ENCODE measurements at regions not wholly inside any gene's neighbourhood (a gene's known extent, or its start where the extent isn't known, plus 50 kb on each side); places are given as distances from the start of the nearest gene placed in this dataset.

- H3K4me2 ChIP-seq: no peak overlapping the region
- DNase-seq: no peak
- H3K9ac ChIP-seq: no peak overlapping the region
- H4K20me1 ChIP-seq (ENCODE audit: insufficient read depth): no peaks in the 10 kb centered on the region
- H3K27ac ChIP-seq (ENCODE audit: low read depth in 2 of 2, low read length in 1 of 2): no peak overlapping the region
- H3K27me3 ChIP-seq (ENCODE audit: insufficient read depth): no peaks in the 10 kb centered on the region
- POLR2A ChIA-PET: no interaction called here
- CTCF ChIA-PET: no interaction called here
- peaks cover 4% of the 10 kb centered on the region for H3F3A ChIP-seq (replicated peaks; ENCODE audit: insufficient read depth)
- 0 out of 2 replicates have a peak, but pooled peaks cover 4% of the 10 kb centered on the region for H3K9me2 ChIP-seq
- no peaks in the 10 kb centered on the region for H3K9me3 ChIP-seq
- TF ChIP-seq FOXJ3 (CRISPR knock-in tag; IDR thresholded peaks at IDR 0.05) (no peak), SIN3A (IDR thresholded peaks at IDR 0.05; ENCODE audit: borderline replicate concordance, low read depth, low read length) (no peak), IRF3 (IDR thresholded peaks at IDR 0.05; ENCODE audit: low read depth, low read length) (no peak), RFX5 (IDR thresholded peaks at IDR 0.05; ENCODE audit: low read length) (no peak), TCF12 (IDR thresholded peaks at IDR 0.05) (no peak), CHD2 (IDR thresholded peaks at IDR 0.05; ENCODE audit: low read length, partially characterized antibody) (no peak), TAF1 (IDR thresholded peaks at IDR 0.05; ENCODE audit: borderline replicate concordance, low read depth, low read length) (no peak)
- no peak overlapping the region for H2AFZ ChIP-seq (ENCODE audit: low read depth)
- no peaks in the 10 kb centered on the region for H3K4me1 ChIP-seq (ENCODE audit: control insufficient read depth in 1 of 2, insufficient read depth in 2 of 2, low read depth in 1 of 2, low read length in 1 of 2)
- H3K79me2 ChIP-seq (ENCODE audit: insufficient read depth): no peaks in the 10 kb centered on the region
- H3K4me3 ChIP-seq (ENCODE audit: low read depth in 2 of 2, low read length in 1 of 2): no peak overlapping the region
- H3K36me3 ChIP-seq (replicated peaks in 1 of 2; ENCODE audit: control insufficient read depth in 1 of 2, insufficient read depth in 2 of 2, low read length in 1 of 2): no peaks in the 10 kb centered on the region
These were observed 141.8 kb upstream of the ST6GAL2 start for GRCh38 chr2:107027810-107028209.

GRCh38 chr2:107028661-107029060 is 142.7 kb upstream of the ST6GAL2 start:
- no peaks in the 10 kb centered on the region for H3K79me2 ChIP-seq (ENCODE audit: insufficient read depth)
- 88% methylated on average over 1 of the region's 1 CpG for WGBS (ENCODE audit: low lambda C conversion rate)
- H3K27ac ChIP-seq (ENCODE audit: low read depth in 2 of 2, low read length in 1 of 2): no peak overlapping the region
- H3K27me3 ChIP-seq (ENCODE audit: insufficient read depth): no peaks in the 10 kb centered on the region
- H3K4me2 ChIP-seq: no peak overlapping the region
- H3K36me3 ChIP-seq (replicated peaks in 1 of 2; ENCODE audit: control insufficient read depth in 1 of 2, insufficient read depth in 2 of 2, low read length in 1 of 2): no peaks in the 10 kb centered on the region
- no peak for DNase-seq
- H3K9me2 ChIP-seq: 0 out of 2 replicates have a peak, but pooled peaks cover 4% of the 10 kb centered on the region
- H3K9me3 ChIP-seq: no peaks in the 10 kb centered on the region
- no peak overlapping the region for H2AFZ ChIP-seq (ENCODE audit: low read depth)
- ChIA-PET POLR2A (no interaction called here), CTCF (no interaction called here)
- no peak overlapping the region for H3K4me3 ChIP-seq (ENCODE audit: low read depth in 2 of 2, low read length in 1 of 2)
- TF ChIP-seq ELF1 (IDR thresholded peaks at IDR 0.05): no peak
- TF ChIP-seq TAF1 (IDR thresholded peaks at IDR 0.05; ENCODE audit: borderline replicate concordance, low read depth, low read length): no peak
- TF ChIP-seq NFIC (IDR thresholded peaks at IDR 0.05; ENCODE audit: borderline replicate concordance): no peak
- no peak for TF ChIP-seq PBX3 (IDR thresholded peaks at IDR 0.05)
- TF ChIP-seq JUND (IDR thresholded peaks at IDR 0.05): no peak
- no peak for TF ChIP-seq EZH2phosphoT487 (IDR thresholded peaks at IDR 0.05; ENCODE audit: borderline replicate concordance, low read depth)
- no peak for TF ChIP-seq MEF2A (IDR thresholded peaks at IDR 0.05; ENCODE audit: borderline replicate concordance, low read depth)
- no peak for TF ChIP-seq USF2 (IDR thresholded peaks at IDR 0.05; ENCODE audit: borderline replicate concordance, low read depth, low read length)
- TF ChIP-seq POLR2AphosphoS5 (IDR thresholded peaks at IDR 0.05; ENCODE audit: low read depth, low read length): no peak
- H3K9ac ChIP-seq: no peak overlapping the region
- peaks cover 4% of the 10 kb centered on the region for H3F3A ChIP-seq (replicated peaks; ENCODE audit: insufficient read depth)
- no peaks in the 10 kb centered on the region for H3K4me1 ChIP-seq (ENCODE audit: control insufficient read depth in 1 of 2, insufficient read depth in 2 of 2, low read depth in 1 of 2, low read length in 1 of 2)
- no peaks in the 10 kb centered on the region for H4K20me1 ChIP-seq (ENCODE audit: insufficient read depth)

All from SK-N-SH (cell line).